H1 (cell line): ENCODE measurements at regions not wholly inside any gene's neighbourhood (a gene's known extent, or its start where the extent isn't known, plus 50 kb on each side); places are given as distances from the start of the nearest gene placed in this dataset.

Experiments
- CTCF ChIA-PET: fragments of 300-600 bp; sonication (Branson Sonifier 250); formaldehyde crosslinking; loops from one replicate; lab custom pipeline; 2021; ENCODE audit not compliant: partially characterized antibody; lab: Charles Lee
- POLR2A ChIA-PET: fragments of 300-600 bp; sonication (Branson Sonifier 250); formaldehyde crosslinking; loops from one replicate; lab custom pipeline; 2021; ENCODE audit warnings: inconsistent platforms; ENCODE audit not compliant: partially characterized antibody; lab: Charles Lee
- DNase-seq, 2 experiments: peaks; one replicate each; pipeline versions ENCODE4 v3.0.0 to v3.0.0-alpha.2; 2010 to 2022; ENCODE audit warnings: low spot score in 2 of 2, low read depth in 1 of 2, mixed read lengths in 1 of 2
- FAIRE-seq: peaks from 2 replicates; lab custom pipeline; 2011; peaks lifted over from hg19 to GRCh38; lab: Jason Lieb, UNC
- H2AFZ ChIP-seq: 2 replicates; pipeline ENCODE4 v1.8.1; 2012; ENCODE audit warnings: low read length, inconsistent platforms
- H2AK5ac ChIP-seq: 2 replicates; pipeline ENCODE4 v1.6.1; 2013; ENCODE audit warnings: low read depth, low read length
- H2BK120ac ChIP-seq: replicated peaks from 2 replicates; pipeline ENCODE3; 2013; ENCODE audit warnings: low read depth, low read length, inconsistent platforms
- H2BK12ac ChIP-seq: 2 replicates; pipeline ENCODE4 v1.6.1; 2013; ENCODE audit warnings: low read depth, low read length
- H2BK15ac ChIP-seq: 2 replicates; pipeline ENCODE4 v1.6.1; 2013; ENCODE audit warnings: low read length
- H2BK20ac ChIP-seq: 2 replicates; pipeline ENCODE4 v1.6.1; 2013; ENCODE audit warnings: low read length
- H2BK5ac ChIP-seq: 2 replicates; pipeline ENCODE4 v1.6.1; 2013; ENCODE audit warnings: low read depth, low read length
- H3K14ac ChIP-seq: 2 replicates; pipeline ENCODE4 v1.6.1; 2013; ENCODE audit warnings: inconsistent platforms; ENCODE audit not compliant: insufficient read length
- H3K18ac ChIP-seq: 2 replicates; pipeline ENCODE4 v1.6.1; 2013; ENCODE audit warnings: low read length; ENCODE audit errors: extremely low read depth
- H3K23ac ChIP-seq: 2 replicates; pipeline ENCODE4 v1.6.1; 2013; ENCODE audit warnings: inconsistent platforms; ENCODE audit not compliant: insufficient read length
- H3K23me2 ChIP-seq: 2 replicates; pipeline ENCODE4 v1.6.1; 2013; ENCODE audit warnings: low read depth, low read length
- H3K27ac ChIP-seq: 2 replicates; pipeline ENCODE4 v1.6.1; 2011; ENCODE audit warnings: low read depth, low read length, inconsistent platforms
- H3K27me3 ChIP-seq, 4 experiments: replicated peaks in 1 of 4; 1 replicate in 1 of 4; 2 replicates in 3 of 4; pipeline versions ENCODE4 v1.6.1 to v1.8.1; 2011 to 2013; ENCODE audit warnings: low read length in 3 of 4, mild to moderate bottlenecking in 3 of 4, inconsistent platforms in 2 of 4, mixed read lengths in 2 of 4, moderate library complexity in 1 of 4; ENCODE audit not compliant: control insufficient read depth in 3 of 4, insufficient read depth in 3 of 4; ENCODE audit errors: extremely low read depth in 1 of 4
- H3K36me3 ChIP-seq, 4 experiments: 2 replicates each; pipeline versions ENCODE4 v1.6.1 to v1.8.1; 2011 to 2013; ENCODE audit warnings: mild to moderate bottlenecking in 4 of 4, low read length in 3 of 4, moderate library complexity in 2 of 4, control low read depth in 1 of 4, inconsistent platforms in 1 of 4; ENCODE audit not compliant: insufficient read depth in 4 of 4, control insufficient read depth in 2 of 4
- H3K4ac ChIP-seq: replicated peaks from 2 replicates; pipeline ENCODE3; 2013; ENCODE audit warnings: low read length, low read depth, mixed read lengths, inconsistent platforms; ENCODE audit not compliant: insufficient read length
- H3K4me1 ChIP-seq, 4 experiments: replicated peaks in 1 of 4; 1 replicate in 1 of 4; 2 replicates in 3 of 4; pipeline versions ENCODE4 v1.6.1 to v1.8.1; 2011 to 2013; ENCODE audit warnings: low read length in 3 of 4, inconsistent platforms in 2 of 4, mixed read lengths in 1 of 4; ENCODE audit not compliant: insufficient read depth in 4 of 4, control insufficient read depth in 3 of 4
- H3K4me2 ChIP-seq, 2 experiments: 2 replicates each; pipeline versions ENCODE4 v1.6.1 to v1.8.1; 2011 to 2013; ENCODE audit warnings: low read depth in 2 of 2, low read length in 2 of 2, control low read depth in 1 of 2, inconsistent platforms in 1 of 2, mild to moderate bottlenecking in 1 of 2; ENCODE audit not compliant: insufficient read depth in 1 of 2
- H3K4me3 ChIP-seq, 4 experiments: fragments of 200-600, 300-600 bp in 1 of 4; sonication (generic), shearing (Covaris generic), sonication (Bioruptor Twin) in 1 of 4; 2 replicates each; pipeline versions ENCODE4 v1.5.1 to v1.8.1; 2011 to 2016; ENCODE audit warnings: low read length in 4 of 4, low read depth in 3 of 4, control low read depth in 2 of 4, inconsistent platforms in 2 of 4, mild to moderate bottlenecking in 2 of 4, mixed read lengths in 1 of 4, moderate library complexity in 1 of 4; ENCODE audit not compliant: insufficient read depth in 2 of 4; ENCODE audit errors: extremely low read depth in 1 of 4
- H3K56ac ChIP-seq: replicated peaks from 2 replicates; pipeline ENCODE3; 2013; ENCODE audit warnings: low read depth, mild to moderate bottlenecking, mixed read lengths, low read length, inconsistent platforms; ENCODE audit not compliant: insufficient read length
- H3K79me1 ChIP-seq: 2 replicates; pipeline ENCODE4 v1.6.1; 2013; ENCODE audit warnings: low read depth, low read length, control low read depth
- H3K79me2 ChIP-seq, 2 experiments: 2 replicates each; pipeline versions ENCODE4 v1.6.1 to v1.8.1; 2012 to 2013; ENCODE audit warnings: low read length in 2 of 2, mild to moderate bottlenecking in 2 of 2, inconsistent platforms in 1 of 2; ENCODE audit not compliant: insufficient read depth in 2 of 2, control insufficient read depth in 1 of 2
- H3K9ac ChIP-seq, 4 experiments: replicated peaks in 1 of 4; 1 replicate in 1 of 4; 2 replicates in 3 of 4; pipeline versions ENCODE4 v1.6.1 to v1.8.1; 2011 to 2013; ENCODE audit warnings: low read depth in 3 of 4, low read length in 3 of 4, control low read depth in 2 of 4, mild to moderate bottlenecking in 2 of 4, moderate library complexity in 2 of 4, inconsistent platforms in 1 of 4; ENCODE audit errors: extremely low read depth in 1 of 4
- H3K9me3 ChIP-seq, 2 experiments: 2 replicates each; pipeline versions ENCODE4 v1.6.1 to v1.8.1; 2012 to 2013; ENCODE audit warnings: mild to moderate bottlenecking in 2 of 2, moderate library complexity in 2 of 2, control low read depth in 1 of 2, inconsistent platforms in 1 of 2, low read depth in 1 of 2, low read length in 1 of 2, mixed read lengths in 1 of 2; ENCODE audit not compliant: insufficient read depth in 2 of 2
- H4K20me1 ChIP-seq, 2 experiments: replicated peaks in 1 of 2; 2 replicates each; pipeline versions ENCODE3 to v1.8.1; 2011 to 2013; ENCODE audit warnings: inconsistent platforms in 2 of 2, low read length in 2 of 2, mild to moderate bottlenecking in 1 of 2; ENCODE audit not compliant: insufficient read depth in 2 of 2, control insufficient read depth in 1 of 2
- H4K5ac ChIP-seq: 2 replicates; pipeline ENCODE4 v1.6.1; 2013; ENCODE audit warnings: low read length, low read depth, mixed read lengths, inconsistent platforms; ENCODE audit not compliant: insufficient read length
- H4K8ac ChIP-seq: 2 replicates; pipeline ENCODE4 v1.8.0; 2013; ENCODE audit warnings: mild to moderate bottlenecking, moderate library complexity, low read length, inconsistent platforms; ENCODE audit not compliant: insufficient read depth; ENCODE audit errors: extremely low read depth
- H4K91ac ChIP-seq: replicated peaks from 2 replicates; pipeline ENCODE3; 2013; ENCODE audit warnings: low read length, mixed read lengths, inconsistent platforms; ENCODE audit not compliant: insufficient read length
- KDM4A ChIP-seq: IDR thresholded peaks from one replicate; pipeline ENCODE4 v1.7.1; 2012; ENCODE audit warnings: low read depth, mild to moderate bottlenecking, moderate library complexity, low read length, inconsistent platforms; ENCODE audit not compliant: severe bottlenecking
- NRF1 ChIP-seq: IDR thresholded peaks from 2 replicates; pipeline ENCODE4 v1.6.1; 2011; ENCODE audit warnings: mild to moderate bottlenecking, low read depth, low read length, improper control_type of control experiment
- POU5F1 ChIP-seq: IDR thresholded peaks from 2 replicates; pipeline ENCODE4 v1.6.1; 2011; ENCODE audit warnings: low read depth, mild to moderate bottlenecking, low read length, moderate library complexity
- RFX5 ChIP-seq: IDR thresholded peaks from 2 replicates; pipeline ENCODE4 v1.6.1; 2011; ENCODE audit warnings: low read depth, low read length, improper control_type of control experiment, borderline replicate concordance
- SUZ12 ChIP-seq: fragments of 200-600 bp; sonication (generic); IDR thresholded peaks from 2 replicates; pipeline ENCODE4 v1.6.1; 2012; ENCODE audit warnings: mild to moderate bottlenecking, inconsistent platforms, low read length, moderate library complexity, mixed read lengths
- TEAD4 ChIP-seq: IDR thresholded peaks from 2 replicates; pipeline ENCODE4 v1.6.1; 2012; ENCODE audit warnings: low read depth, low read length, inconsistent platforms, mixed read lengths
- WGBS, 2 experiments: shearing (Covaris generic) in 1 of 2; methylation state at CpG; one replicate each; pipeline versions ENCODE4 v1.1.6 to v1.1.7; 2013 to 2015; ENCODE audit warnings: low lambda C conversion rate in 2 of 2, mixed read lengths in 2 of 2, inconsistent platforms in 1 of 2, low coverage in 1 of 2, missing lambda C conversion rate in 1 of 2; ENCODE audit not compliant: insufficient replicate concordance in 2 of 2, insufficient coverage in 1 of 2, insufficient read length in 1 of 2; ENCODE audit errors: extremely low coverage in 1 of 2, missing lambda C conversion rate in 1 of 2; 5-methylcytosine and 5-hydroxymethylcytosine counted together

DNA sequence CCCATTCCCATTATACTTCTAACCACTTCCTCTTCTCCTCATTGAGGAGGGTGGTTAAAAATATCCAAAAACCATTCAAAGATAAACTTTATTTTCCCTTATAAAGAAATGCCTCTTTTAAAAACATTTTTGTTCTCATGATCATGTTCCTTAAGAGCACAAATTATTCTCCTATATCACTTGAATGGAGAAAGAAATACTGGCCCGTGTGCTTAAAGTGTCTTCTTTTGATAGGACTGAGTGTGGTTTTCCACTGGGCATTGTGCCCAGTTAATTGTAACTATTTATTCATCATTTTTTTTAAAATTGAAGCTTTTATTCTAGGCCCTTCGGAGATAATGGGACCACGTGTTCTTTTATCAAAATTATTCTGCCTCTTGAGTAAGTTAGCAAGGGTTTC is 871.5 kb downstream of the QKI start (continued):
- no peak for TF ChIP-seq SUZ12

DNA sequence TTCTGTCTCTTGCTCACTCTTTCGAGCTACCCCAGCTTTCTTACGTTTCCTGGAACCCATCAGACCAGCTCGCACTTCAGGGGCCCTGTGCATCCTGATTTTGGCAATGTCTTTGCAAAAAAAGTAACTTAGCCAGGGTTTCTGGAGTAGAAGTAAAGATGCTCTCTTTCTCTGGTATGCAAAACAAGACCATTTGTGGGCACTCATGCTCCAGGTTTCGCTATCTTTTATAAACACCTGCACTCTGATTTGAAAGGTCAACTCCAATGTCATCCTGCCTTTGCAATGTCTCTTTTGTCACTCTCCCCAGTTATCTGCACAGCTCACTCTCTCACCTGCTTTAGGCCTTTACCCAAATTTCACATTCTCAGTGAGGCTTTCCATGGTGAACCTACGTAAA is 869.1 kb downstream of the QKI start:
- DNase-seq (no peak), FAIRE-seq (no peak)
- H3K4ac ChIP-seq, result no peak overlapping the region
- no peak overlapping the region for H3K23ac ChIP-seq
- H4K5ac ChIP-seq, result no peak overlapping the region
- H2BK15ac ChIP-seq, result no peak overlapping the region
- no peaks in the 10 kb centered on the region for H3K79me1 ChIP-seq
- WGBS, 2 experiments, result 93% methylated on average over 5 of the region's 5 CpGs; no CpG with 5 or more reads in 1 of the 2 experiments
- H3K79me2 ChIP-seq, result no peaks in the 10 kb centered on the region
- H3K14ac ChIP-seq, result no peak overlapping the region
- POLR2A ChIA-PET, result no interaction called here
- H3K18ac ChIP-seq, result no peak overlapping the region
- H2BK12ac ChIP-seq, result no peak overlapping the region
- no peak overlapping the region for H2BK120ac ChIP-seq
- H4K8ac ChIP-seq, result no peak overlapping the region
- no peak overlapping the region for H2AK5ac ChIP-seq
- no peaks in the 10 kb centered on the region for H3K27me3 ChIP-seq
- H3K9me3 ChIP-seq, result peaks cover 9 to 12% of the 10 kb centered on the region in 2 experiments; a peak in 3 of 4 replicates
- no peak overlapping the region for H4K91ac ChIP-seq
- H3K27ac ChIP-seq, result no peak overlapping the region
- H2BK20ac ChIP-seq, result no peak overlapping the region
- H3K36me3 ChIP-seq, result no peaks in the 10 kb centered on the region
- no peak overlapping the region for H2AFZ ChIP-seq
- no peaks in the 10 kb centered on the region for H3K4me1 ChIP-seq
- H3K23me2 ChIP-seq, result no peaks in the 10 kb centered on the region
- H3K9ac ChIP-seq, result no peak overlapping the region
- CTCF ChIA-PET, result no interaction called here
- H4K20me1 ChIP-seq, result no peaks in the 10 kb centered on the region
- H2BK5ac ChIP-seq, result no peak overlapping the region
- no peak overlapping the region for H3K56ac ChIP-seq
- no peak overlapping the region for H3K4me3 ChIP-seq
- no peak overlapping the region for H3K4me2 ChIP-seq
- TF ChIP-seq RFX5, result no peak
- no peak for TF ChIP-seq TEAD4
- TF ChIP-seq POU5F1, result no peak
- TF ChIP-seq KDM4A, result no peak
- no peak for TF ChIP-seq NRF1
